K562 (cell line): ENCODE measurements at regions not wholly inside any gene's neighbourhood (a gene's known extent, or its start where the extent isn't known, plus 50 kb on each side); places are given as distances from the start of the nearest gene placed in this dataset.

Experiments
- CHD4 ChIP-seq: fragments of 200-600 bp; sonication (generic); IDR thresholded peaks from 3 replicates; pipeline ENCODE4 v1.6.1; 2012; ENCODE audit warnings: low read depth, mild to moderate bottlenecking, mixed read lengths, low read length, inconsistent platforms; ENCODE audit not compliant: insufficient read depth, insufficient replicate concordance, poor library complexity, severe bottlenecking
- COPS2 ChIP-seq: fragments of 450-650 bp; conservative IDR thresholded peaks from 2 replicates; pipeline ENCODE4 v1.6.1; 2016; ENCODE audit warnings: mild to moderate bottlenecking, moderate library complexity
- KLF1 ChIP-seq: fragments of 450-650 bp; IDR thresholded peaks from 2 replicates; pipeline ENCODE4 v1.6.1; 2016; ENCODE audit warnings: missing genetic modification characterization, missing compliant biosample characterization
- NCOR1 ChIP-seq: fragments of 450-650 bp; IDR thresholded peaks from 2 replicates; pipeline ENCODE4 v1.6.1; 2016; ENCODE audit warnings: mild to moderate bottlenecking, moderate library complexity
- NFRKB ChIP-seq: fragments of 450-650 bp; IDR thresholded peaks from 2 replicates; pipeline ENCODE4 v1.6.1; 2016; ENCODE audit warnings: low read depth
- POLR2AphosphoS2 ChIP-seq: IDR thresholded peaks from 2 replicates; pipeline ENCODE4 v1.6.1; 2012; ENCODE audit warnings: low read length, improper control_type of control experiment
- SIN3A ChIP-seq, 2 experiments: fragments of 150-350 bp in 1 of 2; IDR thresholded peaks; 2 replicates each; pipeline ENCODE4 v1.6.1; 2011 to 2016; ENCODE audit warnings: borderline replicate concordance in 2 of 2, low read depth in 2 of 2, low read length in 2 of 2, mild to moderate bottlenecking in 2 of 2, moderate library complexity in 2 of 2; ENCODE audit not compliant: control insufficient read depth in 1 of 2
- SMARCA4 ChIP-seq: fragments of 450-650 bp; IDR thresholded peaks from 2 replicates; pipeline ENCODE4 v1.6.1; 2016
- TAF1 ChIP-seq: IDR thresholded peaks from 2 replicates; pipeline ENCODE4 v1.6.1; 2011; ENCODE audit warnings: mild to moderate bottlenecking, low read length, moderate library complexity; ENCODE audit not compliant: insufficient read depth, control insufficient read depth, severe bottlenecking; ENCODE audit errors: extremely low read depth
- ZNF3 ChIP-seq: fragments of 250-450 bp; sonication (Bioruptor Pico); IDR thresholded peaks from 2 replicates; pipeline ENCODE4 v1.5.0; 2021; ENCODE audit warnings: mild to moderate bottlenecking, moderate library complexity
- TF ChIP-seq, protein P1 (sequence below): sonication (generic); formaldehyde crosslinking; IDR thresholded peaks from 2 replicates; pipeline ENCODE4 v1.8.0; 2022; ENCODE audit warnings: mild to moderate bottlenecking, missing genetic modification reagents
- TF ChIP-seq, protein P2 (sequence below): sonication (generic); formaldehyde crosslinking; IDR thresholded peaks from 2 replicates; pipeline ENCODE4 v1.8.0; 2022; ENCODE audit warnings: mild to moderate bottlenecking, missing genetic modification reagents
- TF ChIP-seq, protein P3 (sequence below), 3 experiments: IDR thresholded peaks in 2 of 3; conservative IDR thresholded peaks in 1 of 3; 2 replicates each; pipeline ENCODE4 v1.5.1; 2011 to 2012; ENCODE audit warnings: low read length in 3 of 3, mild to moderate bottlenecking in 3 of 3, control low read depth in 2 of 3, improper control_type of control experiment in 1 of 3, inconsistent platforms in 1 of 3, low read depth in 1 of 3, mixed read lengths in 1 of 3, moderate library complexity in 1 of 3; ENCODE audit not compliant: insufficient read depth in 2 of 3

DNA sequence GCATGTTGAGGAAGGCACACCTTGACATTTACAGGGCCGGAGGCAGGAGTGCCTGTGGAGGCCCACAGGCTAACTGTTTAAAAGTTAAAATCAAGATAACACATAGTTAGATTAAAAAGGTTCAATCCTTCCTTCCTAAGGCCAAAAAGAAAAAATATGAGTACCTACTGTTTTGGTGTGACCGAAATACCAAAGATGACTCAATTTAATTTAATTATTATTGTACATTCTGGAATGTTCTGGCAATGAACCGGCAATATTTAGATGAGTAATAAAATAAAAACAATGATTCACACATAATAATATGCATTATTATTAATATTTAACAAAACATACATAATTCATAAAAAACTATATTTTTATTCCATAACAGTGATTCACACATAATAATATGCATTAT lies 136.8 kb upstream of the NTF3 start:
- TF ChIP-seq POLR2AphosphoS2: no peak
- no peak for TF ChIP-seq CHD4
- no peak for TF ChIP-seq TAF1
- TF ChIP-seq, protein P1, sequence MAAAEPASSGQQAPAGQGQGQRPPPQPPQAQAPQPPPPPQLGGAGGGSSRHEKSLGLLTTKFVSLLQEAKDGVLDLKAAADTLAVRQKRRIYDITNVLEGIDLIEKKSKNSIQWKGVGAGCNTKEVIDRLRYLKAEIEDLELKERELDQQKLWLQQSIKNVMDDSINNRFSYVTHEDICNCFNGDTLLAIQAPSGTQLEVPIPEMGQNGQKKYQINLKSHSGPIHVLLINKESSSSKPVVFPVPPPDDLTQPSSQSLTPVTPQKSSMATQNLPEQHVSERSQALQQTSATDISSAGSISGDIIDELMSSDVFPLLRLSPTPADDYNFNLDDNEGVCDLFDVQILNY (CRISPR knock-in tag): no peak
- no peak for TF ChIP-seq SMARCA4
- TF ChIP-seq, protein P2, sequence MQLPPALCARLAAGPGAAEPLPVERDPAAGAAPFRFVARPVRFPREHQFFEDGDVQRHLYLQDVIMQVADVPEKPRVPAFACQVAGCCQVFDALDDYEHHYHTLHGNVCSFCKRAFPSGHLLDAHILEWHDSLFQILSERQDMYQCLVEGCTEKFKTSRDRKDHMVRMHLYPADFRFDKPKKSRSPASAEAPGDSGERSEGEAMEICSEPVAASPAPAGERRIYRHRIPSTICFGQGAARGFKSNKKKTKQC: no peak
- TF ChIP-seq SIN3A (IDR thresholded peaks at IDR 0.05; ENCODE audit: borderline replicate concordance in 2 of 2, control insufficient read depth in 1 of 2, low read depth in 2 of 2, low read length in 2 of 2): no peak
- no peak for TF ChIP-seq NCOR1
- TF ChIP-seq, protein P3, sequence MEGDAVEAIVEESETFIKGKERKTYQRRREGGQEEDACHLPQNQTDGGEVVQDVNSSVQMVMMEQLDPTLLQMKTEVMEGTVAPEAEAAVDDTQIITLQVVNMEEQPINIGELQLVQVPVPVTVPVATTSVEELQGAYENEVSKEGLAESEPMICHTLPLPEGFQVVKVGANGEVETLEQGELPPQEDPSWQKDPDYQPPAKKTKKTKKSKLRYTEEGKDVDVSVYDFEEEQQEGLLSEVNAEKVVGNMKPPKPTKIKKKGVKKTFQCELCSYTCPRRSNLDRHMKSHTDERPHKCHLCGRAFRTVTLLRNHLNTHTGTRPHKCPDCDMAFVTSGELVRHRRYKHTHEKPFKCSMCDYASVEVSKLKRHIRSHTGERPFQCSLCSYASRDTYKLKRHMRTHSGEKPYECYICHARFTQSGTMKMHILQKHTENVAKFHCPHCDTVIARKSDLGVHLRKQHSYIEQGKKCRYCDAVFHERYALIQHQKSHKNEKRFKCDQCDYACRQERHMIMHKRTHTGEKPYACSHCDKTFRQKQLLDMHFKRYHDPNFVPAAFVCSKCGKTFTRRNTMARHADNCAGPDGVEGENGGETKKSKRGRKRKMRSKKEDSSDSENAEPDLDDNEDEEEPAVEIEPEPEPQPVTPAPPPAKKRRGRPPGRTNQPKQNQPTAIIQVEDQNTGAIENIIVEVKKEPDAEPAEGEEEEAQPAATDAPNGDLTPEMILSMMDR (IDR thresholded peaks at IDR 0.05 in 2 of 3, conservative IDR thresholded peaks at IDR 0.05 in 1 of 3; ENCODE audit: insufficient read depth in 2 of 3, low read depth in 1 of 3, low read length in 3 of 3): no peak
- no peak for TF ChIP-seq ZNF3
- no peak for TF ChIP-seq NFRKB
- no peak for TF ChIP-seq COPS2
- TF ChIP-seq KLF1: no peak
